HL-60 (cell line): ENCODE measurements at regions not wholly inside any gene's neighbourhood (a gene's known extent, or its start where the extent isn't known, plus 50 kb on each side); places are given as distances from the start of the nearest gene placed in this dataset.

Experiments
- POLR2AphosphoS5 ChIP-seq: IDR thresholded peaks from 2 replicates; pipeline ENCODE4 v1.6.1; 2012; ENCODE audit warnings: low read depth
- SPI1 ChIP-seq: IDR thresholded peaks from 2 replicates; pipeline ENCODE4 v1.6.1; 2012; ENCODE audit warnings: low read depth, mild to moderate bottlenecking, borderline replicate concordance
- TF ChIP-seq, protein P1 (sequence below): IDR thresholded peaks from one replicate; pipeline ENCODE4 v1.5.1; 2011; ENCODE audit warnings: low read length, control low read depth, inconsistent platforms; ENCODE audit not compliant: insufficient read depth

- TF ChIP-seq SPI1, result no peak
- TF ChIP-seq POLR2AphosphoS5, result no peak
- TF ChIP-seq, protein P1, sequence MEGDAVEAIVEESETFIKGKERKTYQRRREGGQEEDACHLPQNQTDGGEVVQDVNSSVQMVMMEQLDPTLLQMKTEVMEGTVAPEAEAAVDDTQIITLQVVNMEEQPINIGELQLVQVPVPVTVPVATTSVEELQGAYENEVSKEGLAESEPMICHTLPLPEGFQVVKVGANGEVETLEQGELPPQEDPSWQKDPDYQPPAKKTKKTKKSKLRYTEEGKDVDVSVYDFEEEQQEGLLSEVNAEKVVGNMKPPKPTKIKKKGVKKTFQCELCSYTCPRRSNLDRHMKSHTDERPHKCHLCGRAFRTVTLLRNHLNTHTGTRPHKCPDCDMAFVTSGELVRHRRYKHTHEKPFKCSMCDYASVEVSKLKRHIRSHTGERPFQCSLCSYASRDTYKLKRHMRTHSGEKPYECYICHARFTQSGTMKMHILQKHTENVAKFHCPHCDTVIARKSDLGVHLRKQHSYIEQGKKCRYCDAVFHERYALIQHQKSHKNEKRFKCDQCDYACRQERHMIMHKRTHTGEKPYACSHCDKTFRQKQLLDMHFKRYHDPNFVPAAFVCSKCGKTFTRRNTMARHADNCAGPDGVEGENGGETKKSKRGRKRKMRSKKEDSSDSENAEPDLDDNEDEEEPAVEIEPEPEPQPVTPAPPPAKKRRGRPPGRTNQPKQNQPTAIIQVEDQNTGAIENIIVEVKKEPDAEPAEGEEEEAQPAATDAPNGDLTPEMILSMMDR, result no peak
Measured at GRCh38 chr10:111822661-111823060, 360.9 kb downstream of the GPAM start.
